ELF-1 (cell line): ENCODE measurements at regions not wholly inside any gene's neighbourhood (a gene's known extent, or its start where the extent isn't known, plus 50 kb on each side); places are given as distances from the start of the nearest gene placed in this dataset.
A peak's percentile ranks its signal among the peaks of the same experiment; 100 is the strongest.
"Not testable (repeated sequence)": the region's sequence is repeated elsewhere in the genome, so short reads cannot be mapped to it uniquely, and the experiment has no call there.

Experiments
- DNase-seq: peaks from one replicate; pipeline ENCODE4 v3.0.0-alpha.2; 2016; ENCODE audit warnings: low read depth, low spot score

DNA sequence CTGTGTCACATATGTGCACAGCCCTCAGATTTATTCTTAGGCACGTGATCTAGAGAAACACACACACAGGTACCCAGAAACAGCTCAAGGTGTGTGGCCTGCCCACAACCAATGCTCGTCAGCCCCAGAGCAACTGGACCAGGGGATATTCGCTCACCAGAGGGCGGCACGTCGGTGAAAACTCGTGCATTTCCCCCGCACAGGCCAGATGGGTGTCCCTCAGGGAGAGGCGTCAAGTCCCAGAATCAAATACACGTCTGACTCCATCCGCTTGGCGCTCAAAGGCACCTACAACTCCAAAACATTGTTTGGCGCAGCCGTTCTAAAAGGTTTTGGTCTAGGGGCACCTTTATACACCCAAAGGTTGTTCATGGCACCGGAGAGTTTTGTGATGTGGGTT is 429.0 kb downstream of the BRD1 start:
- no peak for DNase-seq

GRCh38 chr22:49398115-49398514 is 429.6 kb downstream of the BRD1 start:
- DNase-seq: no peak

GRCh38 chr22:49396817-49397216 is 430.9 kb downstream of the BRD1 start:
- no peak for DNase-seq

DNA sequence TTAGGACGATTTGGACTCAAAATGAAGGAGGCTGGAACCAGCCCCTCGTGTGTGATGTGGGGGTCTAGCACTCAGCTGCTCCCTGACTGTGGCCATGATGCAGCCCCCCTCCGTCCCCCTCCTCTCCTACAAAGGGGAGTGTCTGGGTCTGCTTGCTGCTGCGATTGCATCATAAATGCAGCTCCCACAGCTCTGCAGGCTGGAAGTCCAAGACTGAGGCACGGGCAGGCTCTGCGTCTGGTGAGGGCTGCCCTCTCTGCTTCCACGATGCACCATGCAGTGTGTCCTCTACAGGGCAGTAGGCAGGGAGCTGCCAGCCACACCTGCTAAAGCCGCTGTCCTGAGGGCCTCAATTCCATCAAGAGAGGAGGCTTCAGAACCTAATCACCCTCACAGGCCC is 432.1 kb downstream of the BRD1 start:
- no peak for DNase-seq

DNA sequence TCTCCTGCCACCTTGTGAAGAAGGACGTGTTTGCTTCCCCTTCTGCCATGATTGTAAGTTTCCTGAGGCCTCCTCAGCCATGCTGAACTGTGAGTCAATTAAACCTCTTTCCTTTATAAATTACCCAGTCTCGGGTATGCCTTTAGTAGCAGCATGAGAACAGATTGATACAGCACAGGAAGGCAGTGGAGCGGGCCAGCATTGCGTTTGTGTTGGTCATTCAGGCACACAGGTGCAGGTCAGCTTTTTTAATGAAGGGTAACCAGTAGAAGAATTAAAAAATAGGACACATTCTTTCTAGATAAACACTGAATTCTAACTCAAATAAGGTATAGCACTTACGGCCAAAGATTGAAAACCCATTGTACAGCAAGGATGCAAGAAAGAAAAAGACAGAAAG is 432.6 kb downstream of the BRD1 start:
- not testable (repeated sequence) for DNase-seq

DNA sequence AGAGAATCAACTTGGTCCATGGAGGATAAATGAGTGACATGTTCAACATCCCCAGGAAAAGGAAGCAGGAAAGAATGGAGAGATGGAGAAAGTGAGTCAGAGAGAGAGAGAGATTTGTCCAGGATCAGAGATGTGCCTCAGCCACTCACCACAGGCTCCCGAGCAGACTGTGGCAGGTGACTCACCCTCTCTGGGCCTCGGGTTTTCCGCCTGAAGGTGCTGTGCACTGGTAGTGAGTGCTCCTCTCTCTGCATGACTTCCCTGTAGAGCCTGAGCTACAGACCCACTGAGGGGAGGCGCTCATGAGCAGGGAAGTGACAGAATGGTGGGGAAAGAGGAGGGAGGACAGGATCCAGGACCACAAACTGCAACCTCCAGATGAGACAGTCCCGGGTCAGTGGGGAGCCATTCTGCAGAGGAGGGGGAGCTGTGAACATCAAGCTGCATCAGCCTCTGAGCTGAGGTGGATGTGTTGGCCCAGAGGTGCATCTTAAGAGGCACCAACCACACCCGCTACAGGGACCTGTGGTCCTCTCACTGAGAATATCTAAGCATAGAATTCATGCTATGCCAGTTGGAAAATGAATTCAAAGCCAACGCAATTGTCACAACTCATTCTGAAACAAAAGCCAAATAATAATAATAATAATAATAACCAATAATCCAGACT is 433.4 kb downstream of the BRD1 start:
- DNase-seq: no peak

GRCh38 chr22:49393526-49393925 is 434.1 kb downstream of the BRD1 start:
- DNase-seq: no peak

- no peak for DNase-seq
Measured at GRCh38 chr22:49392841-49393510, 434.7 kb downstream of the BRD1 start.

DNA sequence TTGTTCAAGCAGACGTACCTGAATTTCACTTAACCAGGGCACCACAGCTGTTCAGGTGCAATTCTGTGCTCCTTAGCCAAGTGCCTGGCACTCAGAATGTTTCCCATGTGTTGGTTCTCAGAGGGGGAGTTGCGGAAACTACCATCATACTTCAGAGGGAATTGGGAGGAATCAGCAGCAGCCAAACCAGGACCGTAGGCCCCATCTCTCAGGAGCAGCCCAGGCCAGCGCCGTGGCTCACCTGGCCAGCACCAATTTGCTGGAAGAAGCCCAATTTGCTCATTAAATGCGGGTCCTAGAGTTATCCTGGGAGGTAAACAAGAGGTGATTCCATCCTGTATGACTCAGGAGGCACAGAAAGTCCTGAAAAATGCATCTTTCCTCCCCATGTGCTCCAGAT is 435.4 kb downstream of the BRD1 start:
- DNase-seq: no peak

- no peak for DNase-seq
Measured at GRCh38 chr22:49391436-49391835, 436.2 kb downstream of the BRD1 start.

- no peak for DNase-seq
Measured at GRCh38 chr22:49390954-49391353, 436.7 kb downstream of the BRD1 start.

DNA sequence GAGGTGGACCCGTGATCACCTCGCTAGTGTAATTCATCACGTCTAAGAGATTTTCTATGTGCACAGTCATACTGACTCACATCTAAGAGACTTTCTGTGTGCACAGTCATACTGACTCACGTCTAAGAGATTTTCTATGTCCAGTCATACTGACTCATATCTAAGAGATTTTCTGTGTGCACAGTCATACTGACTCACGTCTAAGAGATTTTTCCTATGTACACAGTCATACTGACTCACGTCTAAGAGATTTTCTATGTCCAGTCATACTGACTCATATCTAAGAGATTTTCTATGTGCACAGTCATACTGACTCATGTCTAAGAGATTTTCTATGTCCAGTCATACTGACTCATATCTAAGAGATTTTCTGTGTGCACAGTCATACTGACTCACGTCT is 443.8 kb downstream of the BRD1 start:
- DNase-seq: not testable (repeated sequence)

DNA sequence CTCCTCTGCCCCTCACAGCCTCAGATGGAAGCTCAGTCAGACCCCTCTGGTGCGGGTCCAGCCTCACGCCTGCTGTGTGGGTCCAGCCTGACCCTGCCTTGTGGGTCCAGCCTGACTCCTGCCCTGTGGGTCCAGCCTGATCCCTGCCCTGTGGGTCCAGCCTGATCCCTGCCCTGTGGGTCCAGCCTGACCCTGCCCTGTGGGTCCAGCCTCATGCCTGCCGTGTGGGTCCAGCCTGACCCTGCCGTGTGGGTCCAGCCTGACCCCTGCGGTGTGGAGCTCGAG is 445.3 kb downstream of the BRD1 start:
- no peak for DNase-seq

DNA sequence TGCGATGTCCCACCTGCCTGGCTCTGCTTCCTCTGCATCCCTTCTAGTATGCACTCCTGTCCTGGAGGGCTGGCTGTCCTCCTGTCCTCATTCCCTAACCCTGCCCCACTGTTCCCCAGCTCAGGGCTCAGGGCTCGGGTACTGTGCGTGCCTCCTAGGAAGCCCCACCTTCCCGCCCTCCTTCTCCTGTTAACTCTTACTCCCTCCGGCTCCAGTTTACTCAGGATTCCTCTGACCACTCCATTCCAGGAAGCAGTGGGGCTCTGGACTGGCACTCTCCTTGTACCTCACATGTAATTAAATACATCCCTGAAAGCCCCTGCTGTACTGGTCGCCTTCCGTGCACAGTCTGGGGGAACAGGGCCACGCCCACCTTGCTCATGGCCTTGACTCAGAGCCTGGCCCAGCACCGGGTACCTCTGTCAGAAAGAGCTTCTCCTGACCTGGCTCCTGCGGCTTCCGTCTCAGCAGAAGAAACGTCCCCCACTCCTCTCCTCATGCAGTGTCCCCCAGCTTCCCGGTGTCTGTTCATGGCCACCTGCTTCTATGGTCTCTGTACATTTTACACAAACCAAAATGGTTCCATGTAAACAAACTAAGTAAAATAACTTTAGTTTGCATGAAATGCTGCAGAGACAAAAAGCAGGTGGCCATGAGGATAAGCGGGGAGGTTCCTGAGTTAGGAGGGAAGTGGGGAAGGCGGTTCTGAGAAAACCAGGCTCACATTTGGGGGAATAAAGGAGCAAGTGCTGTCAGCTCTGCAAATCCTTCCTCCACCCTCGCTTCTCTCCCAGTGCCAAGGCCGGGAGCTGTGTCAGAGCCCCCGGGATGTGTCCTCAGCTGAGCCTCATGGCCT is 445.9 kb downstream of the BRD1 start:
- DNase-seq: no peak

DNA sequence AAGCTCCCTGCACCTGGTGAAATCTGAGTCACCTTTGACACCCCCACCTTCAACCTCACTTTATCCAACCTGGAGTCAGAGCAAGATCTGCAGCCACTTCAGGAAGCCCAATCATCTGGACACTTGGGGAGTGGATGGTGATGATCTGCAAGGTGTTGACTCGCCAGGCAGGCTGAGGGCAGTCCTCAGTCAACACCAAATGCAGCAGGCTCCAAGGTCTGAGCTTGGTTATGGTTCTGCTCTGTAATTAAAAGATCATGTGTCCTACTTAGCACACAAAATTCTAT is 446.9 kb downstream of the BRD1 start:
- no peak for DNase-seq

DNA sequence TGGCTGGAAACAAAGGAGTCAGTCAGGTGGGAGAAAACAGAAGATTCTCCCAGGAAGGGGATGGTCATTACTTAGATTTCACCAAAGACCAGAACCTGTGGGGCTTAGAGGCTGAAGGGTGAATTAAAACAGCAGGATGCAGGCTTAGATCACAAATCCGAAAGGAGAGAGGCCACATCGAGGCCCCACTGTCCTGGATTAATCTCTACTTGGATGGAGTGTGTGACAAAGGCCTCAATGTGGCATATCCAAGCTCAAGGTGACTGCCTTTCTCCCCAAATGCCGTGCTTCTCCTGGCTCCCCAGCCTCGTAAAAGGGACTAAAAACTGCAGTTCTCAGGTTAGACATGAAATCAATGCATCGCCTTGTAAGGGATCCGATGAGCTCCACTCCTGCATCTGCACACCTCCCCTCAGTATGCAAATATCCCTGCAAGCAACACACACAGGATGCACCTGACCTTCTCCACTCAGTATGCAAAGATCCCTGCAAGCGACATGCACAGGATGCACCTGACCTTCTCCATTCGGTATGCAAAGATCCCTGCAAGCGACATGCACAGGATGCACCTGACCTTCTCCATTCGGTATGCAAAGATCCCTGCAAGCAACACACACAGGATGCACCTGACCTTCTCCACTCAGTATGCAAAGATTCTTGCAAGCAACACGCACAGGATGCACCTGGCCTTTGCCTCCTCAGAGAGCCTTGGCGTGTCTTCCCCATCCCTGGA is 447.4 kb downstream of the BRD1 start:
- no peak for DNase-seq

GRCh38 chr22:49377306-49377705 is 450.4 kb downstream of the BRD1 start:
- no peak for DNase-seq

DNA sequence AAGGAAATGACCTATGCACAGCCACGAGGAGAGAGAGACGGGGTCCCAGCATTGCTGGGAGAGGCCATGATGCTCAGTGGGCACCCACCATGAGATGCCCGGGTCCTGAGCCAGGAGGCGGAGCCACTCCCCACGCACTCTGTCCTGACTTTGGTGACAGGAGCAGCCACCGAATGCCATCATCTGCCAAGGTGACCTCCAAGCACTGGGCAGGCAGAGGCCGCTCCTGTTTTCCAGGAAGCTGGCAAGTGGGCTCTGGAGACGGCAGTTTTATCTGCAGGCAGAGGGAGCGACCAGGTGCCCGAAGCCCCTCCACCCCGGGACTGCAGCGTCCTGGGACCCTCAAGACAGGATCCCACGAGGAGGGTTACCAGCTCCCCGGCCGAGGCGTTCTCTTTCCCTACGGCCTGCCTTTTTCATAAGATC is 453.9 kb downstream of the BRD1 start:
- DNase-seq: no peak

DNA sequence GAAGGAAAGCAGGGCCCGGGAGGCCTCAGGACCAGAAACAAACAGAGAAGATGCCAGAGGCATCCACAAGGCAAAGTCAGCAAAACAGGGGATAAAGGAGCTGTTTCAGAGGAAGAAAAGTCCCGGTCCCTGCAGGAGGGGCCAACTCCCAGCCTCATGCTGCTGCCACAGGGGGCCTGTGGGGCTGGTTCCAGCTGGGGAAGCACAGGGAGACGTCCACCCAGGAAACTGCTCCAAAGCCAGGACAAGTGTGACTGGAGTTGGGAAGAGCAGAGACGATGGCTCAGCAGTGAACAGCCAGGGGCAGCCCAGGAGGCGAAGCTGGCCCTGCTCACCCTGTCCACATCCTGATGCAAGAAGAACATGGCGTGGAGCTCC is 454.4 kb downstream of the BRD1 start:
- DNase-seq: no peak

GRCh38 chr22:49372530-49373288 is 455.0 kb downstream of the BRD1 start:
- DNase-seq: peak; percentile 80

- DNase-seq: no peak
Measured at GRCh38 chr22:49372111-49372529, 455.6 kb downstream of the BRD1 start.
